ENCODE measurements at regions not wholly inside any gene's neighbourhood (a gene's known extent, or its start where the extent isn't known, plus 50 kb on each side); places are given as distances from the start of the nearest gene placed in this dataset.

DNA sequence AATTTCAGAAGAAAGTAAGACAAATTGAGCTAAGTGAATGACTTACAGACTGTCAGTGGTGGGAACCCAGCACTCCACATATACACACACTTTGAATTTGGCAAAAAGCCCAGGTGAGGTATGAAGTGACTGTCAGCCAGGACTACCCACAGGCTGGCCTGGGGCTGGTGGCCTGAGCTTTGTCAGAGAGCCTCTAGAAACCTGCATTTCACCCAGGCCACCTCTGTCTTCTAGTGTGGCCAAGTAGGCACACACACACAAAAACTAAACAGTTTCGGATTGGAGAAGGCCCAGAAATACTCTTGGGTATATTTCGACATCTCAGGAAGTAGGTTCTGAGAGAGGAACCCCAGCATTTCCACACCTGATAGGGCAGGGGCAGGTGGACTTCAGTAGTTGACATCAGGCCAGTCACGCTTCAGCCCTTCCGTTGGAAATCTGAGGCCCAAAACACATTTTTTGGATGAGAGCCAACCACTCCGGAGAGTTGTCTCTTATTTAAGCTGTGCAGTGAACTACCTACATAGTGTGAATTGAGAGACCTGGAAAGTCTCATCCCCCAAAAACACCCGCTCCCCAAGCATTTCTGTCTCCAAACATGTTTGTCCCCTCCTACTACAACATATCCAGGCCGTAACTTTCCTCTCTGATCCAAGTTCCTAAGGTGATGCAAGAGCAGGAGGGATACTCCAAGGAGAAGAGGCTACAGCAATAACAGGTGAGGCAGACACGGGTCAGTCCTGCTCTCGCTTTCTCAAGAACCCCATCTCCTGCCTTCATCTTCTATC lies 167.2 kb upstream of the PROX1 start:
- no TSS peak for BruUV-seq (replicated peaks)

More for the DNA sequence above, 167.2 kb upstream of the PROX1 start:
- H2BK20ac ChIP-seq (ENCODE audit: low read depth, low read length) = no peak overlapping the region
- ChIA-PET POLR2A (ENCODE audit: unreplicated experiment) (no interaction called here), CTCF (no interaction called here)
- H3K27ac ChIP-seq (ENCODE audit: insufficient read depth, low read length) = no peak overlapping the region
- H4K8ac ChIP-seq (ENCODE audit: low read depth in 2 of 2, low read length in 2 of 2) = no peak overlapping the region
- no peaks in the 10 kb centered on the region for H3K9me1 ChIP-seq (ENCODE audit: insufficient read depth, low read length)
- H3K56ac ChIP-seq (ENCODE audit: extremely low read depth, insufficient read depth, low read length) = no peak overlapping the region
- no peaks in the 10 kb centered on the region for H3K79me1 ChIP-seq (ENCODE audit: low read depth in 1 of 2, low read length in 2 of 2)
- intact Hi-C loops (cut with micrococcal nuclease) = no loop called here
- WGBS, 2 experiments (ENCODE audit: extremely low coverage in 2 of 2, insufficient read length in 1 of 2) = 33% methylated on average over 1 of the region's 9 CpGs; no CpG with 5 or more reads in 1 of the 2 experiments
- H3K4me3 ChIP-seq (ENCODE audit: insufficient read depth, low read depth, low read length) = no peak overlapping the region
- H3K9me3 ChIP-seq (ENCODE audit: control insufficient read depth, insufficient read depth, low read length) = peaks cover 10% of the 10 kb centered on the region; the same call in 1 of the 2 replicates
- no peaks in the 10 kb centered on the region for H3K36me3 ChIP-seq (ENCODE audit: control insufficient read depth, insufficient read depth, low read length)
- no peak overlapping the region for H4K91ac ChIP-seq (ENCODE audit: insufficient read depth, low read depth, low read length)
- H2BK15ac ChIP-seq (ENCODE audit: low read depth, low read length) = no peak overlapping the region
- H2BK5ac ChIP-seq (ENCODE audit: low read depth, low read length, poor library complexity, severe bottlenecking) = no peak overlapping the region
- no peak overlapping the region for H2AK9ac ChIP-seq (replicated peaks; ENCODE audit: low read depth, low read length, poor library complexity)
- no peak for TF ChIP-seq MXI1 (IDR thresholded peaks at IDR 0.05; ENCODE audit: borderline replicate concordance, low read depth, low read length)
- no peak for TF ChIP-seq POLR2A (IDR thresholded peaks at IDR 0.05; ENCODE audit: low read depth, low read length)
- no peak for TF ChIP-seq MAFK (IDR thresholded peaks at IDR 0.05; ENCODE audit: low read depth, low read length)
- no peak for TF ChIP-seq CTCF (conservative IDR thresholded peaks at IDR 0.05; ENCODE audit: low read depth, low read length)
- no peak for TF ChIP-seq RCOR1 (IDR thresholded peaks at IDR 0.05; ENCODE audit: insufficient replicate concordance, low read length)
- TF ChIP-seq RAD21 (IDR thresholded peaks at IDR 0.05; ENCODE audit: low read length) = no peak
- no peak for TF ChIP-seq NFE2L2 (IDR thresholded peaks at IDR 0.05; ENCODE audit: low read depth, low read length)
- TF ChIP-seq MAZ (IDR thresholded peaks at IDR 0.05; ENCODE audit: borderline replicate concordance, low read depth, low read length) = no peak
- no peak for TF ChIP-seq SMC3 (IDR thresholded peaks at IDR 0.05; ENCODE audit: low read depth, low read length)
- no peak for TF ChIP-seq RFX5 (IDR thresholded peaks at IDR 0.05; ENCODE audit: low read depth, low read length)
- TF ChIP-seq FOS (IDR thresholded peaks at IDR 0.05; ENCODE audit: low read depth, low read length) = no peak
- TF ChIP-seq, protein P1, sequence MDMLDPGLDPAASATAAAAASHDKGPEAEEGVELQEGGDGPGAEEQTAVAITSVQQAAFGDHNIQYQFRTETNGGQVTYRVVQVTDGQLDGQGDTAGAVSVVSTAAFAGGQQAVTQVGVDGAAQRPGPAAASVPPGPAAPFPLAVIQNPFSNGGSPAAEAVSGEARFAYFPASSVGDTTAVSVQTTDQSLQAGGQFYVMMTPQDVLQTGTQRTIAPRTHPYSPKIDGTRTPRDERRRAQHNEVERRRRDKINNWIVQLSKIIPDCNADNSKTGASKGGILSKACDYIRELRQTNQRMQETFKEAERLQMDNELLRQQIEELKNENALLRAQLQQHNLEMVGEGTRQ (IDR thresholded peaks at IDR 0.05; ENCODE audit: low read depth, low read length) = no peak
- TF ChIP-seq CHD1 (IDR thresholded peaks at IDR 0.05; ENCODE audit: low read depth, low read length) = no peak
- TF ChIP-seq CEBPB (IDR thresholded peaks at IDR 0.05; ENCODE audit: low read depth, low read length) = no peak
- no peak for TF ChIP-seq ELK1 (IDR thresholded peaks at IDR 0.05; ENCODE audit: borderline replicate concordance, low read depth, low read length)
- TF ChIP-seq BHLHE40 (IDR thresholded peaks at IDR 0.05; ENCODE audit: low read depth, low read length) = no peak
- in situ Hi-C loops (cut with MboI; ENCODE audit: low sequenced_read_pairs) = no loop called here
- no peak overlapping the region for H3K23ac ChIP-seq (ENCODE audit: low read depth, low read length)
- no peak overlapping the region for H3K4me2 ChIP-seq (ENCODE audit: low read depth, low read length)
- no peak overlapping the region for H2AK5ac ChIP-seq (ENCODE audit: low read depth, low read length)
- no peak overlapping the region for H4K5ac ChIP-seq (ENCODE audit: low read depth, low read length)
- ATAC-seq (ENCODE audit: low read depth) (no peak), DNase-seq (no peak)
- H3K9ac ChIP-seq (ENCODE audit: low read depth, low read length) = no peak overlapping the region
- no peaks in the 10 kb centered on the region for H3K27me3 ChIP-seq (ENCODE audit: control insufficient read depth, insufficient read depth, low read length)
- dilution Hi-C loops (cut with HindIII; ENCODE audit: low sequenced_read_pairs, unreplicated experiment) = no loop called here
- H2AFZ ChIP-seq (replicated peaks; ENCODE audit: low read length, poor library complexity) = no peak overlapping the region
- H3K4ac ChIP-seq (ENCODE audit: low read depth, low read length) = no peak overlapping the region
- no peak overlapping the region for H3K14ac ChIP-seq (replicated peaks; ENCODE audit: low read depth, low read length)
- H2BK120ac ChIP-seq (ENCODE audit: low read depth, low read length) = no peak overlapping the region
- H3K4me1 ChIP-seq (ENCODE audit: control insufficient read depth, insufficient read depth, low read length) = no peaks in the 10 kb centered on the region
- H3K18ac ChIP-seq (ENCODE audit: low read depth, low read length) = no peak overlapping the region
- H4K20me1 ChIP-seq (ENCODE audit: insufficient read depth, low read length) = no peaks in the 10 kb centered on the region

All from IMR-90 (cell line).